HepG2 (cell line): ENCODE measurements at regions not wholly inside any gene's neighbourhood (a gene's known extent, or its start where the extent isn't known, plus 50 kb on each side); places are given as distances from the start of the nearest gene placed in this dataset.

Source experiments
- ATAC-seq: fragments of 200-7000 bp; cut with Tn5 transposase; 3 replicates; pipeline ENCODE4 v1.9.1; 2020; ENCODE audit warnings: mild to moderate bottlenecking, moderate library complexity
- BruUV-seq: library from RNA; stranded (reverse); fragments of 400-500 nt; replicated peaks from 2 replicates; lab custom pipeline; 2021; lab: Mats Ljungman, UMichigan
- CTCF ChIA-PET: fragments of 300-600 bp; formaldehyde crosslinking; extraction: SDS; loops from one replicate; lab custom pipeline; 2021; ENCODE audit warnings: low total read pairs, inconsistent platforms, low intra/inter-chr PET ratio; lab: Yijun Ruan, JAX
- POLR2A ChIA-PET: fragments of 350-600 bp; sonication (Branson Sonifier 250); formaldehyde crosslinking; loops from one replicate; lab custom pipeline; 2020; ENCODE audit warnings: antibody characterized with exemption, inconsistent platforms; lab: Yijun Ruan, JAX
- DNase-seq: peaks from one replicate; pipeline ENCODE4 v3.0.0-alpha.2; 2015; ENCODE audit warnings: low spot score
- FAIRE-seq: peaks from 3 replicates; lab custom pipeline; 2011; peaks lifted over from hg19 to GRCh38; lab: Jason Lieb, UNC
- H2AFZ ChIP-seq: one replicate; pipeline ENCODE4 v1.6.1; 2011; ENCODE audit warnings: low read length, inconsistent platforms
- H3K27ac ChIP-seq: fragments of 300-600 bp; 3 replicates; pipeline ENCODE4 v1.8.0; 2011; ENCODE audit warnings: mixed run types, mild to moderate bottlenecking, mixed read lengths, low read length, inconsistent platforms; ENCODE audit not compliant: insufficient read depth; ENCODE audit errors: extremely low read length
- H3K27me3 ChIP-seq, 2 experiments: fragments of 200-600 bp in 1 of 2; 2 replicates in 1 of 2; 3 replicates in 1 of 2; pipeline versions ENCODE4 v1.6.0 to v1.8.0; 2011; ENCODE audit warnings: low read length in 2 of 2, mild to moderate bottlenecking in 2 of 2, moderate library complexity in 2 of 2, inconsistent platforms in 1 of 2; ENCODE audit not compliant: insufficient read depth in 2 of 2, control insufficient read depth in 1 of 2
- H3K36me3 ChIP-seq, 2 experiments: fragments of 200-600 bp in 1 of 2; replicated peaks in 1 of 2; 2 replicates in 1 of 2; 3 replicates in 1 of 2; pipeline versions ENCODE4 v1.5.1 to v1.8.0; 2011; ENCODE audit warnings: low read length in 2 of 2, inconsistent platforms in 1 of 2; ENCODE audit not compliant: insufficient read depth in 2 of 2, control insufficient read depth in 1 of 2
- H3K4me1 ChIP-seq: 2 replicates; pipeline ENCODE4 v1.5.1; 2012; ENCODE audit warnings: low read length, inconsistent platforms; ENCODE audit not compliant: insufficient read depth
- H3K4me2 ChIP-seq: 2 replicates; pipeline ENCODE4 v1.6.0; 2011; ENCODE audit warnings: low read depth, low read length, inconsistent platforms
- H3K4me3 ChIP-seq, 3 experiments: fragments of 200-600 bp in 1 of 3; sonication (generic), shearing (Covaris generic) in 1 of 3; replicated peaks in 1 of 3; 2 replicates each; pipeline ENCODE4 v1.5.1; 2011 to 2016; ENCODE audit warnings: low read length in 3 of 3, inconsistent platforms in 2 of 3, low read depth in 2 of 3, mild to moderate bottlenecking in 2 of 3, control low read depth in 1 of 3, mixed read lengths in 1 of 3; ENCODE audit not compliant: insufficient read depth in 1 of 3
- H3K79me2 ChIP-seq: one replicate; pipeline ENCODE4 v1.6.1; 2011; ENCODE audit warnings: low read length, inconsistent platforms; ENCODE audit not compliant: insufficient read depth
- H3K9ac ChIP-seq: 2 replicates; pipeline ENCODE4 v1.6.0; 2011; ENCODE audit warnings: mild to moderate bottlenecking, low read depth, low read length, inconsistent platforms; ENCODE audit not compliant: insufficient read depth
- H3K9me3 ChIP-seq: 2 replicates; pipeline ENCODE4 v1.5.1; 2012; ENCODE audit warnings: mild to moderate bottlenecking, low read length
- H4K20me1 ChIP-seq: 2 replicates; pipeline ENCODE4 v1.6.0; 2011; ENCODE audit warnings: inconsistent platforms, mild to moderate bottlenecking, low read length, moderate library complexity; ENCODE audit not compliant: insufficient read depth
- ESRRA ChIP-seq: sonication (generic); formaldehyde crosslinking; IDR thresholded peaks from 2 replicates; pipeline ENCODE4 v1.5.1; 2020; ENCODE audit warnings: mild to moderate bottlenecking, low read depth, missing genetic modification reagents
- MIER3 ChIP-seq: IDR thresholded peaks from 2 replicates; pipeline ENCODE4 v1.6.1; 2016; ENCODE audit warnings: missing compliant biosample characterization, borderline replicate concordance
- PTBP1 ChIP-seq: fragments of 200-400 bp; formaldehyde crosslinking; IDR thresholded peaks from 2 replicates; pipeline ENCODE4 v1.6.1; 2018; ENCODE audit warnings: low read length, low read depth; ENCODE audit not compliant: poor library complexity, severe bottlenecking
- RARA ChIP-seq: IDR thresholded peaks from 2 replicates; pipeline ENCODE4 v1.6.1; 2016; ENCODE audit warnings: missing genetic modification reagents, missing compliant biosample characterization
- SMAD9 ChIP-seq: sonication (generic); formaldehyde crosslinking; IDR thresholded peaks from 2 replicates; pipeline ENCODE4 v1.5.1; 2020; ENCODE audit warnings: mild to moderate bottlenecking, missing genetic modification reagents
- THYN1 ChIP-seq: sonication (generic); formaldehyde crosslinking; IDR thresholded peaks from 2 replicates; pipeline ENCODE4 v1.8.1; 2023; ENCODE audit warnings: low read depth, mild to moderate bottlenecking, moderate library complexity, missing genetic modification reagents, borderline replicate concordance
- ZNF337 ChIP-seq: sonication (generic); formaldehyde crosslinking; IDR thresholded peaks from 2 replicates; pipeline ENCODE4 v1.5.1; 2020; ENCODE audit warnings: missing genetic modification reagents, low read depth, mild to moderate bottlenecking, borderline replicate concordance
- ZNF562 ChIP-seq: sonication (generic); formaldehyde crosslinking; IDR thresholded peaks from 2 replicates; pipeline ENCODE4 v1.8.0; 2022; ENCODE audit warnings: missing genetic modification reagents, borderline replicate concordance
- in situ Hi-C: cut with HindIII; loops from 2 replicates; pipeline ENCODE4 v1.10.0; 2017; ENCODE audit warnings: low pct_unique_long_range_greater_than_20kb; ENCODE audit not compliant: extremely low pct_ligation_motif_present
- intact Hi-C: fragments of 100-400 bp; cut with micrococcal nuclease; formaldehyde crosslinking; loops from one replicate; pipeline ENCODE4 v1.10.0; 2022; ENCODE audit not compliant: unreplicated experiment
- TF ChIP-seq, protein P1 (sequence below): sonication (generic); formaldehyde crosslinking; IDR thresholded peaks from 2 replicates; pipeline ENCODE4 v1.4.0; 2020; ENCODE audit warnings: missing genetic modification reagents
- TF ChIP-seq, protein P2 (sequence below): IDR thresholded peaks from 2 replicates; pipeline ENCODE4 v1.6.1; 2016; ENCODE audit warnings: mild to moderate bottlenecking, missing biosample characterization, missing genetic modification reagents
- TF ChIP-seq, protein P3 (sequence below): sonication (generic); formaldehyde crosslinking; IDR thresholded peaks from one replicate; pipeline ENCODE4 v1.5.1; 2020; ENCODE audit warnings: mild to moderate bottlenecking, missing genetic modification reagents; ENCODE audit errors: not compliant biosample characterization
- TF ChIP-seq, protein P4 (sequence below): sonication (generic); formaldehyde crosslinking; conservative IDR thresholded peaks from 2 replicates; pipeline ENCODE4 v1.4.0; 2020; ENCODE audit warnings: missing genetic modification reagents

DNA sequence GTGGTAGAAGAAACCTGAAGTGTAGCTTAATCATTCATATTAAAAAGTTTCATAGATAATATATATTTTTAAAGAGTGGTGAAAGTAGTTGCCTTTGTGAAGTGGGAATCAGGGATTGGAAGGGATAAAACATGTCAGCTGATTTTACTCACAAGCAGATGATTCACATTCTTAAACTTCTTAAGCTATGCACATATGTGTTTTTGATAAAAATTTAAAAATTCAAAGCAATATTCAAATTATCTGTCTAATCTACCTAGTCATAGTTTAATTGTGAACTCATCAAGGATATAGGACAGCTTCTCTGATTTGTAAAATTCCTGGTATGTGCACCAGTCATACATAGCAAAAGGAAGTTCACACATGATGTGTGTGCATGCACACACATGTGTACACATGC lies 520.6 kb upstream of the PITX2 start:
- CTCF ChIA-PET = no interaction called here
- Histone ChIP-seq H4K20me1 (no peaks in the 10 kb centered on the region), H3K4me1 (no peaks in the 10 kb centered on the region), H3K27me3 (no peaks in the 10 kb centered on the region), H3K27ac (no peak overlapping the region), H3K9me3 (no peaks in the 10 kb centered on the region), H3K9ac (no peak overlapping the region), H2AFZ (no peak overlapping the region), H3K4me3 (no peak overlapping the region), H3K79me2 (no peaks in the 10 kb centered on the region), H3K4me2 (no peak overlapping the region), H3K36me3 (no peaks in the 10 kb centered on the region)
- POLR2A ChIA-PET = no interaction called here
- no peak for ATAC-seq
- FAIRE-seq = no peak
- intact Hi-C loops (no loop called here), in situ Hi-C loops (no loop called here)
- DNase-seq = no peak
- BruUV-seq = no TSS peak
- TF ChIP-seq, protein P1, sequence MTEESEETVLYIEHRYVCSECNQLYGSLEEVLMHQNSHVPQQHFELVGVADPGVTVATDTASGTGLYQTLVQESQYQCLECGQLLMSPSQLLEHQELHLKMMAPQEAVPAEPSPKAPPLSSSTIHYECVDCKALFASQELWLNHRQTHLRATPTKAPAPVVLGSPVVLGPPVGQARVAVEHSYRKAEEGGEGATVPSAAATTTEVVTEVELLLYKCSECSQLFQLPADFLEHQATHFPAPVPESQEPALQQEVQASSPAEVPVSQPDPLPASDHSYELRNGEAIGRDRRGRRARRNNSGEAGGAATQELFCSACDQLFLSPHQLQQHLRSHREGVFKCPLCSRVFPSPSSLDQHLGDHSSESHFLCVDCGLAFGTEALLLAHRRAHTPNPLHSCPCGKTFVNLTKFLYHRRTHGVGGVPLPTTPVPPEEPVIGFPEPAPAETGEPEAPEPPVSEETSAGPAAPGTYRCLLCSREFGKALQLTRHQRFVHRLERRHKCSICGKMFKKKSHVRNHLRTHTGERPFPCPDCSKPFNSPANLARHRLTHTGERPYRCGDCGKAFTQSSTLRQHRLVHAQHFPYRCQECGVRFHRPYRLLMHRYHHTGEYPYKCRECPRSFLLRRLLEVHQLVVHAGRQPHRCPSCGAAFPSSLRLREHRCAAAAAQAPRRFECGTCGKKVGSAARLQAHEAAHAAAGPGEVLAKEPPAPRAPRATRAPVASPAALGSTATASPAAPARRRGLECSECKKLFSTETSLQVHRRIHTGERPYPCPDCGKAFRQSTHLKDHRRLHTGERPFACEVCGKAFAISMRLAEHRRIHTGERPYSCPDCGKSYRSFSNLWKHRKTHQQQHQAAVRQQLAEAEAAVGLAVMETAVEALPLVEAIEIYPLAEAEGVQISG (CRISPR knock-in tag) = no peak
- TF ChIP-seq THYN1 (no peak), ZNF562 (no peak), ZNF337 (CRISPR knock-in tag) (no peak), ESRRA (CRISPR knock-in tag) (no peak), RARA (CRISPR knock-in tag) (no peak), SMAD9 (no peak), MIER3 (CRISPR knock-in tag) (no peak), PTBP1 (no peak)
- TF ChIP-seq, protein P2, sequence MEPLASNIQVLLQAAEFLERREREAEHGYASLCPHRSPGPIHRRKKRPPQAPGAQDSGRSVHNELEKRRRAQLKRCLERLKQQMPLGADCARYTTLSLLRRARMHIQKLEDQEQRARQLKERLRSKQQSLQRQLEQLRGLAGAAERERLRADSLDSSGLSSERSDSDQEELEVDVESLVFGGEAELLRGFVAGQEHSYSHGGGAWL (CRISPR knock-in tag) = no peak
- TF ChIP-seq, protein P3, sequence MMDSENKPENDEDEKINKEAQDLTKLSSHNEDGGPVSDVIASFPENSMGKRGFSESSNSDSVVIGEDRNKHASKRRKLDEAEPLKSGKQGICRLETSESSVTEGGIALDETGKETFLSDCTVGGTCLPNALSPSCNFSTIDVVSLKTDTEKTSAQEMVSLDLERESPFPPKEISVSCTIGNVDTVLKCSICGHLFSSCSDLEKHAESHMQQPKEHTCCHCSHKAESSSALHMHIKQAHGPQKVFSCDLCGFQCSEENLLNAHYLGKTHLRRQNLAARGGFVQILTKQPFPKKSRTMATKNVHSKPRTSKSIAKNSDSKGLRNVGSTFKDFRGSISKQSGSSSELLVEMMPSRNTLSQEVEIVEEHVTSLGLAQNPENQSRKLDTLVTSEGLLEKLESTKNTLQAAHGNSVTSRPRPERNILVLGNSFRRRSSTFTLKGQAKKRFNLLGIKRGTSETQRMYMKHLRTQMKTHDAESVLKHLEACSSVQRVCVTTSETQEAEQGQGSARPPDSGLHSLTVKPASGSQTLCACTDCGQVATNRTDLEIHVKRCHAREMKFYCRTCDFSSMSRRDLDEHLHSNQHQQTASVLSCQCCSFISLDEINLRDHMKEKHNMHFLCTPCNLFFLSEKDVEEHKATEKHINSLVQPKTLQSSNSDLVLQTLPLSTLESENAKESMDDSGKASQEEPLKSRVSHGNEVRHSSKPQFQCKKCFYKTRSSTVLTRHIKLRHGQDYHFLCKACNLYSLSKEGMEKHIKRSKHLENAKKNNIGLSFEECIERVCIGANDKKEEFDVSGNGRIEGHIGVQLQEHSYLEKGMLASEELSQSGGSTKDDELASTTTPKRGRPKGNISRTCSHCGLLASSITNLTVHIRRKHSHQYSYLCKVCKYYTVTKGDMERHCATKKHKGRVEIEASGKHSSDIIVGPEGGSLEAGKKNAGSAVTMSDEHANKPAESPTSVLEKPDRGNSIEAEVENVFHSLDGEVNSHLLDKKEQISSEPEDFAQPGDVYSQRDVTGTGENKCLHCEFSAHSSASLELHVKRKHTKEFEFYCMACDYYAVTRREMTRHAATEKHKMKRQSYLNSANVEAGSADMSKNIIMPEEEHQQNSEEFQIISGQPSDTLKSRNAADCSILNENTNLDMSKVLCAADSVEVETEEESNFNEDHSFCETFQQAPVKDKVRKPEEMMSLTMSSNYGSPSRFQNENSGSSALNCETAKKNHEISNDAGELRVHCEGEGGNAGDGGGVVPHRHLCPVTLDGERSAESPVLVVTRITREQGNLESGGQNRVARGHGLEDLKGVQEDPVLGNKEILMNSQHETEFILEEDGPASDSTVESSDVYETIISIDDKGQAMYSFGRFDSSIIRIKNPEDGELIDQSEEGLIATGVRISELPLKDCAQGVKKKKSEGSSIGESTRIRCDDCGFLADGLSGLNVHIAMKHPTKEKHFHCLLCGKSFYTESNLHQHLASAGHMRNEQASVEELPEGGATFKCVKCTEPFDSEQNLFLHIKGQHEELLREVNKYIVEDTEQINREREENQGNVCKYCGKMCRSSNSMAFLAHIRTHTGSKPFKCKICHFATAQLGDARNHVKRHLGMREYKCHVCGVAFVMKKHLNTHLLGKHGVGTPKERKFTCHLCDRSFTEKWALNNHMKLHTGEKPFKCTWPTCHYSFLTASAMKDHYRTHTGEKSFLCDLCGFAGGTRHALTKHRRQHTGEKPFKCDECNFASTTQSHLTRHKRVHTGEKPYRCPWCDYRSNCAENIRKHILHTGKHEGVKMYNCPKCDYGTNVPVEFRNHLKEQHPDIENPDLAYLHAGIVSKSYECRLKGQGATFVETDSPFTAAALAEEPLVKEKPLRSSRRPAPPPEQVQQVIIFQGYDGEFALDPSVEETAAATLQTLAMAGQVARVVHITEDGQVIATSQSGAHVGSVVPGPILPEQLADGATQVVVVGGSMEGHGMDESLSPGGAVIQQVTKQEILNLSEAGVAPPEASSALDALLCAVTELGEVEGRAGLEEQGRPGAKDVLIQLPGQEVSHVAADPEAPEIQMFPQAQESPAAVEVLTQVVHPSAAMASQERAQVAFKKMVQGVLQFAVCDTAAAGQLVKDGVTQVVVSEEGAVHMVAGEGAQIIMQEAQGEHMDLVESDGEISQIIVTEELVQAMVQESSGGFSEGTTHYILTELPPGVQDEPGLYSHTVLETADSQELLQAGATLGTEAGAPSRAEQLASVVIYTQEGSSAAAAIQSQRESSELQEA (CRISPR knock-in tag) = no peak
- TF ChIP-seq, protein P4, sequence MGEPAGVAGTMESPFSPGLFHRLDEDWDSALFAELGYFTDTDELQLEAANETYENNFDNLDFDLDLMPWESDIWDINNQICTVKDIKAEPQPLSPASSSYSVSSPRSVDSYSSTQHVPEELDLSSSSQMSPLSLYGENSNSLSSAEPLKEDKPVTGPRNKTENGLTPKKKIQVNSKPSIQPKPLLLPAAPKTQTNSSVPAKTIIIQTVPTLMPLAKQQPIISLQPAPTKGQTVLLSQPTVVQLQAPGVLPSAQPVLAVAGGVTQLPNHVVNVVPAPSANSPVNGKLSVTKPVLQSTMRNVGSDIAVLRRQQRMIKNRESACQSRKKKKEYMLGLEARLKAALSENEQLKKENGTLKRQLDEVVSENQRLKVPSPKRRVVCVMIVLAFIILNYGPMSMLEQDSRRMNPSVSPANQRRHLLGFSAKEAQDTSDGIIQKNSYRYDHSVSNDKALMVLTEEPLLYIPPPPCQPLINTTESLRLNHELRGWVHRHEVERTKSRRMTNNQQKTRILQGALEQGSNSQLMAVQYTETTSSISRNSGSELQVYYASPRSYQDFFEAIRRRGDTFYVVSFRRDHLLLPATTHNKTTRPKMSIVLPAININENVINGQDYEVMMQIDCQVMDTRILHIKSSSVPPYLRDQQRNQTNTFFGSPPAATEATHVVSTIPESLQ = no peak
